ENCODE measurements at regions not wholly inside any gene's neighbourhood (a gene's known extent, or its start where the extent isn't known, plus 50 kb on each side); places are given as distances from the start of the nearest gene placed in this dataset.

GRCh38 chr13:104967836-104968630 lies 1567.4 kb downstream of the EFNB2 start:
- TF ChIP-seq CTCF (IDR thresholded peaks at IDR 0.05) (no peak), POLR2A (IDR thresholded peaks at IDR 0.05) (no peak)

All from right lobe of liver (tissue), 4 donors.